HEK293T (cell line): ENCODE measurements at regions not wholly inside any gene's neighbourhood (a gene's known extent, or its start where the extent isn't known, plus 50 kb on each side); places are given as distances from the start of the nearest gene placed in this dataset.

ENCODE experiments used
- CTCF ChIA-PET: fragments of 350-600 bp; formaldehyde crosslinking; extraction: SDS; loops from one replicate; lab custom pipeline; 2021; ENCODE audit warnings: antibody characterized with exemption, inconsistent platforms; lab: Yijun Ruan, JAX
- POLR2A ChIA-PET: fragments of 350-600 bp; formaldehyde crosslinking; extraction: SDS; loops from one replicate; lab custom pipeline; 2020; ENCODE audit warnings: antibody characterized with exemption, inconsistent platforms; lab: Yijun Ruan, JAX
- DNase-seq: peaks from one replicate; pipeline ENCODE4 v3.0.0; 2012; ENCODE audit warnings: mixed read lengths; ENCODE audit errors: extremely low spot score
- ARNT ChIP-seq: fragments of 450-650 bp; IDR thresholded peaks from 2 replicates; pipeline ENCODE4 v1.6.1; 2017; ENCODE audit warnings: mild to moderate bottlenecking
- BHLHE40 ChIP-seq: fragments of 450-650 bp; IDR thresholded peaks from 2 replicates; pipeline ENCODE4 v1.6.1; 2016; ENCODE audit warnings: mild to moderate bottlenecking, moderate library complexity, borderline replicate concordance
- CTBP1 ChIP-seq: fragments of 450-650 bp; IDR thresholded peaks from 2 replicates; pipeline ENCODE4 v1.6.1; 2016; ENCODE audit warnings: borderline replicate concordance
- ELF4 ChIP-seq: fragments of 450-650 bp; IDR thresholded peaks from 2 replicates; pipeline ENCODE4 v1.6.1; 2017; ENCODE audit warnings: antibody characterized with exemption
- FOXA1 ChIP-seq: fragments of 450-650 bp; IDR thresholded peaks from 2 replicates; pipeline ENCODE4 v1.6.1; 2016; ENCODE audit warnings: mild to moderate bottlenecking
- FOXK2 ChIP-seq: fragments of 450-650 bp; IDR thresholded peaks from 2 replicates; pipeline ENCODE4 v1.6.1; 2016; ENCODE audit warnings: mild to moderate bottlenecking
- FOXM1 ChIP-seq: fragments of 450-650 bp; IDR thresholded peaks from 2 replicates; pipeline ENCODE4 v1.6.1; 2017; ENCODE audit warnings: mild to moderate bottlenecking, borderline replicate concordance
- HDGF ChIP-seq: fragments of 450-650 bp; IDR thresholded peaks from 2 replicates; pipeline ENCODE4 v1.6.1; 2017; ENCODE audit warnings: antibody characterized with exemption, borderline replicate concordance
- L3MBTL2 ChIP-seq: fragments of 450-650 bp; conservative IDR thresholded peaks from 2 replicates; pipeline ENCODE4 v1.6.1; 2016; ENCODE audit warnings: mild to moderate bottlenecking
- LEF1 ChIP-seq: fragments of 450-650 bp; IDR thresholded peaks from 2 replicates; pipeline ENCODE4 v1.6.1; 2017; ENCODE audit warnings: mild to moderate bottlenecking, borderline replicate concordance
- NFRKB ChIP-seq: fragments of 450-650 bp; IDR thresholded peaks from 2 replicates; pipeline ENCODE4 v1.6.1; 2016; ENCODE audit warnings: mild to moderate bottlenecking, moderate library complexity
- SP1 ChIP-seq: fragments of 450-650 bp; IDR thresholded peaks from 2 replicates; pipeline ENCODE4 v1.6.1; 2017
- SUZ12 ChIP-seq: fragments of 450-650 bp; IDR thresholded peaks from 2 replicates; pipeline ENCODE4 v1.6.1; 2016; ENCODE audit warnings: mild to moderate bottlenecking
- TARDBP ChIP-seq: fragments of 450-650 bp; IDR thresholded peaks from 2 replicates; pipeline ENCODE4 v1.6.1; 2016
- ZNF384 ChIP-seq: fragments of 450-650 bp; IDR thresholded peaks from 2 replicates; pipeline ENCODE4 v1.6.1; 2016
- TF ChIP-seq, protein P1 (sequence below): fragments of 450-650 bp; IDR thresholded peaks from 2 replicates; pipeline ENCODE4 v1.6.1; 2016

DNA sequence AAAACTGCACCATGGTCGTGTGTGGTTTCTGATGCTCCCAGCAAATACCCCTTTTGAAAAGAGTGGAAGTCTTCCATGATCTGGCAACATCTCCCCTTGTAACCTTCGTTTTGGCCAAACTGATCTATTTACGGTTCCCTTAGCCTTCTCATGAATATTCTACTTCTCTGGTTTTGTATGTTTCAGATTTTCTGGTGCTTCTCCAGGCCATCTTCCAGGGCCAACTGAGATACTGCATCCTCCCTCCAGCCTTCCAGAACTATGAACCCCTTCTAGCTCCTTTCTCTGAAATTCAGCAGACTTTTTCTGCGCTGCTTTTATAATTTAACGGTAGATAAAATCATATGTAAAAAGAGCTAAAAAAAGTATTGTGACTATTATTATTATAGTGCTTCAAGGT lies 97.7 kb downstream of the XCL2 start:
- CTCF ChIA-PET = interaction anchor here (0.6 kb wide), 1 partner anchor 152 kb away, joined by 3 read pairs; no protein-coding TSS in a partner anchor
- TF ChIP-seq, protein P1, sequence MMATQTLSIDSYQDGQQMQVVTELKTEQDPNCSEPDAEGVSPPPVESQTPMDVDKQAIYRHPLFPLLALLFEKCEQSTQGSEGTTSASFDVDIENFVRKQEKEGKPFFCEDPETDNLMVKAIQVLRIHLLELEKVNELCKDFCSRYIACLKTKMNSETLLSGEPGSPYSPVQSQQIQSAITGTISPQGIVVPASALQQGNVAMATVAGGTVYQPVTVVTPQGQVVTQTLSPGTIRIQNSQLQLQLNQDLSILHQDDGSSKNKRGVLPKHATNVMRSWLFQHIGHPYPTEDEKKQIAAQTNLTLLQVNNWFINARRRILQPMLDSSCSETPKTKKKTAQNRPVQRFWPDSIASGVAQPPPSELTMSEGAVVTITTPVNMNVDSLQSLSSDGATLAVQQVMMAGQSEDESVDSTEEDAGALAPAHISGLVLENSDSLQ = no peak
- TF ChIP-seq ARNT (no peak), CTBP1 (no peak), FOXK2 (no peak), ZNF384 (no peak), L3MBTL2 (no peak), BHLHE40 (no peak), SP1 (no peak)
- DNase-seq = no peak
- POLR2A ChIA-PET = no interaction called here

- CTCF ChIA-PET = interaction anchor here (2.0 to 2.3 kb wide), 2 partner anchors 10 to 160 kb away, joined by 4 to 6 read pairs; no protein-coding TSS in a partner anchor
- no peak for DNase-seq
- no peak for TF ChIP-seq BHLHE40
- TF ChIP-seq HDGF = no peak
- no peak for TF ChIP-seq NFRKB
- TF ChIP-seq SP1 = no peak
- TF ChIP-seq CTBP1 = no peak
- no peak for TF ChIP-seq SUZ12
- TF ChIP-seq ELF4 = no peak
- no peak for TF ChIP-seq L3MBTL2
- TF ChIP-seq FOXK2 = no peak
- TF ChIP-seq FOXM1 = no peak
- no peak for TF ChIP-seq LEF1
- no peak for TF ChIP-seq TARDBP
- TF ChIP-seq, protein P1 = no peak
- POLR2A ChIA-PET = no interaction called here
Measured at GRCh38 chr1:168443899-168444298, 99.9 kb downstream of the XCL2 start.

DNA sequence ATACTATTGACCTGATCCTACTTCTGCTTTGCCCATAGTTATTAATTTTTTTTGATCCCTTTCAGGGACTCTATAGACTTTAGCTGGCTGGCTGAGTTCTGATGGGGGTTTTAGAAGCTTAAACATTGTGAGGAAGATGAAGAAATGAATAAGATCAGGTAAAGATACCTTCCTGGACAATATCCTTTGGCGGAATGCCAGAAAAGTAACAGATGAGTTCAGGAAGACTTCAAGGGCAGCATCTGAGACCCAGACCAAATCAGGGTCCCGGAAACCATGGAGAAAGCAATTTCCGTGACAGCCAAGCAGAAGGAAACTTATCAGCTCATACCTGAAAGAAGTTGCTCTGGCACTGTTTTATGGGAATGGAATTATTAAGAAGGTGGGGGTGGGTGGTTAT lies 100.4 kb downstream of the XCL2 start:
- TF ChIP-seq FOXA1 (no peak), ELF4 (no peak), NFRKB (no peak), TARDBP (no peak)
- DNase-seq = no peak
- POLR2A ChIA-PET = no interaction called here
- CTCF ChIA-PET = interaction anchor here (2.0 to 2.3 kb wide), 2 partner anchors 10 to 160 kb away, joined by 4 to 6 read pairs; no protein-coding TSS in a partner anchor

- ChIA-PET CTCF (interaction anchor here (2.0 to 2.3 kb wide), 2 partner anchors 9 to 160 kb away, joined by 4 to 6 read pairs; no protein-coding TSS in a partner anchor), POLR2A (no interaction called here)
- no peak for DNase-seq
- TF ChIP-seq FOXA1 (no peak), NFRKB (no peak), FOXK2 (no peak), CTBP1 (no peak), FOXM1 (no peak), LEF1 (no peak), ZNF384 (no peak), SP1 (no peak), ELF4 (no peak), TARDBP (no peak), SUZ12 (no peak), HDGF (no peak), ARNT (no peak), L3MBTL2 (no peak), BHLHE40 (no peak)
- TF ChIP-seq, protein P1 = no peak
Measured at GRCh38 chr1:168442931-168443330, 100.9 kb downstream of the XCL2 start.

GRCh38 chr1:168441745-168442144 lies 102.1 kb downstream of the XCL2 start:
- TF ChIP-seq TARDBP = no peak
- TF ChIP-seq FOXM1 = no peak
- TF ChIP-seq ZNF384 = no peak
- no peak for TF ChIP-seq BHLHE40
- TF ChIP-seq, protein P1 = no peak
- TF ChIP-seq L3MBTL2 = no peak
- no peak for TF ChIP-seq ARNT
- TF ChIP-seq CTBP1 = no peak
- no peak for TF ChIP-seq FOXK2
- TF ChIP-seq ELF4 = no peak
- TF ChIP-seq HDGF = no peak
- no peak for TF ChIP-seq SUZ12
- TF ChIP-seq FOXA1 = no peak
- no peak for TF ChIP-seq SP1
- no peak for TF ChIP-seq LEF1
- no peak for TF ChIP-seq NFRKB
- DNase-seq = no peak
- POLR2A ChIA-PET = no interaction called here
- CTCF ChIA-PET = no interaction called here
